DMS 273 treated with DMSO at 0.1 percent for 48 hours (cell line): ENCODE measurements at regions not wholly inside any gene's neighbourhood (a gene's known extent, or its start where the extent isn't known, plus 50 kb on each side); places are given as distances from the start of the nearest gene placed in this dataset.
A peak's percentile ranks its signal among the peaks of the same experiment; 100 is the strongest.

Experiments
- DNase-seq: peaks from one replicate; lab custom pipeline; 2025; lab: John Stamatoyannopoulos, UW

GRCh38 chr3:154568064-154568463 lies 138.1 kb upstream of the GPR149 start:
- DNase-seq: no peak

- no peak for DNase-seq
These were observed 129.6 kb upstream of the GPR149 start for GRCh38 chr3:154559623-154560022.

- DNase-seq: peak; percentile 13
These were observed 122.3 kb upstream of the GPR149 start for GRCh38 chr3:154552338-154552737.

- DNase-seq: no peak
These were observed 119.4 kb upstream of the GPR149 start for GRCh38 chr3:154549391-154549790.

GRCh38 chr3:154548341-154548740 lies 118.4 kb upstream of the GPR149 start:
- DNase-seq: no peak

- no peak for DNase-seq
These were observed 112.8 kb upstream of the GPR149 start for GRCh38 chr3:154542837-154543236.

- no peak for DNase-seq
These were observed 111.1 kb upstream of the GPR149 start for GRCh38 chr3:154540950-154541604.

GRCh38 chr3:154538566-154539360 lies 108.8 kb upstream of the GPR149 start:
- no peak for DNase-seq

- DNase-seq: no peak
These were observed 106.8 kb upstream of the GPR149 start for GRCh38 chr3:154536751-154537150.

- DNase-seq: no peak
These were observed 92.1 kb upstream of the GPR149 start for GRCh38 chr3:154522036-154522602.

- no peak for DNase-seq
These were observed 87.4 kb upstream of the GPR149 start for GRCh38 chr3:154517404-154517803.

GRCh38 chr3:154515921-154516320 lies 85.9 kb upstream of the GPR149 start:
- DNase-seq: no peak

- DNase-seq: no peak
These were observed 80.8 kb upstream of the GPR149 start for GRCh38 chr3:154510780-154511179.

GRCh38 chr3:154507727-154508126 lies 77.7 kb upstream of the GPR149 start:
- DNase-seq: no peak

GRCh38 chr3:154496978-154497377 lies 67.0 kb upstream of the GPR149 start:
- no peak for DNase-seq

GRCh38 chr3:154496540-154496939 lies 66.5 kb upstream of the GPR149 start:
- no peak for DNase-seq

GRCh38 chr3:154486949-154487348 lies 57.0 kb upstream of the GPR149 start:
- DNase-seq: no peak

GRCh38 chr3:154482507-154482906 lies 52.5 kb upstream of the GPR149 start:
- DNase-seq: no peak

- no peak for DNase-seq
These were observed 50.0 kb upstream of the GPR149 start for GRCh38 chr3:154480033-154480432.
